ENCODE measurements at regions not wholly inside any gene's neighbourhood (a gene's known extent, or its start where the extent isn't known, plus 50 kb on each side); places are given as distances from the start of the nearest gene placed in this dataset.

GRCh38 chr2:120618830-120619229 lies 116.8 kb upstream of the GLI2 start:
- no peak for TF ChIP-seq POLR2A (IDR thresholded peaks at IDR 0.05)
- TF ChIP-seq, protein P1, sequence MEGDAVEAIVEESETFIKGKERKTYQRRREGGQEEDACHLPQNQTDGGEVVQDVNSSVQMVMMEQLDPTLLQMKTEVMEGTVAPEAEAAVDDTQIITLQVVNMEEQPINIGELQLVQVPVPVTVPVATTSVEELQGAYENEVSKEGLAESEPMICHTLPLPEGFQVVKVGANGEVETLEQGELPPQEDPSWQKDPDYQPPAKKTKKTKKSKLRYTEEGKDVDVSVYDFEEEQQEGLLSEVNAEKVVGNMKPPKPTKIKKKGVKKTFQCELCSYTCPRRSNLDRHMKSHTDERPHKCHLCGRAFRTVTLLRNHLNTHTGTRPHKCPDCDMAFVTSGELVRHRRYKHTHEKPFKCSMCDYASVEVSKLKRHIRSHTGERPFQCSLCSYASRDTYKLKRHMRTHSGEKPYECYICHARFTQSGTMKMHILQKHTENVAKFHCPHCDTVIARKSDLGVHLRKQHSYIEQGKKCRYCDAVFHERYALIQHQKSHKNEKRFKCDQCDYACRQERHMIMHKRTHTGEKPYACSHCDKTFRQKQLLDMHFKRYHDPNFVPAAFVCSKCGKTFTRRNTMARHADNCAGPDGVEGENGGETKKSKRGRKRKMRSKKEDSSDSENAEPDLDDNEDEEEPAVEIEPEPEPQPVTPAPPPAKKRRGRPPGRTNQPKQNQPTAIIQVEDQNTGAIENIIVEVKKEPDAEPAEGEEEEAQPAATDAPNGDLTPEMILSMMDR (IDR thresholded peaks at IDR 0.05): no peak
- no peak for TF ChIP-seq EP300 (IDR thresholded peaks at IDR 0.05)
